DOHH2 (cell line): ENCODE measurements at regions not wholly inside any gene's neighbourhood (a gene's known extent, or its start where the extent isn't known, plus 50 kb on each side); places are given as distances from the start of the nearest gene placed in this dataset.

Experiments
- H3F3A ChIP-seq: fragments of 200-600 bp; sonication (generic), shearing (Covaris generic); 2 replicates; pipeline ENCODE4 v1.6.0; 2016; ENCODE audit warnings: antibody characterized with exemption, mild to moderate bottlenecking; ENCODE audit not compliant: control insufficient read depth, insufficient read depth
- H3K27ac ChIP-seq: fragments of 200-600 bp; sonication (generic); 2 replicates; pipeline ENCODE4 v1.5.1; 2014; ENCODE audit warnings: low read depth, mild to moderate bottlenecking, low read length, moderate library complexity
- H3K27me3 ChIP-seq: fragments of 200-600 bp; sonication (generic); 2 replicates; pipeline ENCODE4 v1.6.1; 2014; ENCODE audit warnings: mild to moderate bottlenecking, low read length, mixed read lengths; ENCODE audit not compliant: control insufficient read depth
- H3K36me3 ChIP-seq: fragments of 200-600 bp; sonication (generic); 2 replicates; pipeline ENCODE4 v1.6.1; 2014; ENCODE audit warnings: mild to moderate bottlenecking, low read length, moderate library complexity, mixed read lengths; ENCODE audit not compliant: control insufficient read depth
- H3K4me1 ChIP-seq: fragments of 200-600 bp; sonication (generic); 2 replicates; pipeline ENCODE4 v1.6.1; 2014; ENCODE audit warnings: mild to moderate bottlenecking, low read length, mixed read lengths; ENCODE audit not compliant: control insufficient read depth
- H3K4me2 ChIP-seq: fragments of 200-600 bp; sonication (generic); 2 replicates; pipeline ENCODE4 v1.6.0; 2014; ENCODE audit warnings: mild to moderate bottlenecking, low read length, moderate library complexity
- H3K4me3 ChIP-seq: fragments of 200-600 bp; sonication (generic); 2 replicates; pipeline ENCODE4 v1.5.1; 2014; ENCODE audit warnings: mild to moderate bottlenecking, low read length, mixed read lengths
- H3K79me2 ChIP-seq: fragments of 200-600 bp; sonication (generic); 2 replicates; pipeline ENCODE4 v1.6.1; 2014; ENCODE audit warnings: mild to moderate bottlenecking, low read length, mixed read lengths; ENCODE audit not compliant: control insufficient read depth
- H3K9me2 ChIP-seq: fragments of 200-600 bp; sonication (generic); replicated peaks from 2 replicates; pipeline ENCODE4 v1.6.1; 2014; ENCODE audit warnings: mild to moderate bottlenecking, low read length, mixed read lengths; ENCODE audit not compliant: control insufficient read depth
- H3K9me3 ChIP-seq: fragments of 200-600 bp; sonication (generic); 2 replicates; pipeline ENCODE4 v1.6.1; 2014; ENCODE audit warnings: antibody characterized with exemption, low read length, mixed read lengths; ENCODE audit not compliant: control insufficient read depth, insufficient read depth
- H4K20me1 ChIP-seq: fragments of 200-600 bp; sonication (generic); 2 replicates; pipeline ENCODE4 v1.6.0; 2014; ENCODE audit warnings: low read depth, mild to moderate bottlenecking, antibody characterized with exemption, low read length, moderate library complexity; ENCODE audit not compliant: control insufficient read depth, insufficient read depth
- EZH2phosphoT487 ChIP-seq: fragments of 200-600 bp; sonication (generic); IDR thresholded peaks from 2 replicates; pipeline ENCODE4 v1.6.1; 2017; ENCODE audit warnings: borderline replicate concordance, mild to moderate bottlenecking, antibody characterized with exemption, low read length, moderate library complexity, mixed read lengths
- TF ChIP-seq, protein P1 (sequence below): fragments of 200-600 bp; sonication (generic); IDR thresholded peaks from one replicate; pipeline ENCODE4 v1.5.1; 2014; ENCODE audit warnings: antibody characterized with exemption, mild to moderate bottlenecking, low read depth, low read length; ENCODE audit not compliant: poor library complexity, severe bottlenecking

DNA sequence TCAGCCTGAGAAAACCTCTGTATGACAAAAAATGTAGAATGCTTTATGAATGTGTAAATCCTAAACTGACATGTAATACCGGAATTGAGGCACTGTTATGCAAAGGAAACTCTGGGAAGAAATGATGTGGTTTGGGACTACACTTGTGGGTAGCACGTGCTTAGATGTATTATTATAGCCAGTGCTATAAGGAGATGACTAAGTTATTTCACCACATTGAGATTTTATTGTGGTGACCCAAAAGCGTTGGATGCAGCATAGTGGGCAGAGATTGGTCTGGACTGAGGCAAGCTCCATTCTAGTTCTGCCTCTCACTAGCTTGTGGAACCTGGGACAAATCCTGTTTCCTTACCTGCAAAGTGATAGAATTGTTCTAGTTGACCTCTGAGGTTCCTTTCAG lies 172.2 kb downstream of the SNAPC1 start:
- H3K27ac ChIP-seq: no peak overlapping the region
- no peaks in the 10 kb centered on the region for H3K27me3 ChIP-seq
- H3K4me3 ChIP-seq: no peak overlapping the region
- H4K20me1 ChIP-seq: no peaks in the 10 kb centered on the region
- TF ChIP-seq EZH2phosphoT487: no peak
- TF ChIP-seq, protein P1, sequence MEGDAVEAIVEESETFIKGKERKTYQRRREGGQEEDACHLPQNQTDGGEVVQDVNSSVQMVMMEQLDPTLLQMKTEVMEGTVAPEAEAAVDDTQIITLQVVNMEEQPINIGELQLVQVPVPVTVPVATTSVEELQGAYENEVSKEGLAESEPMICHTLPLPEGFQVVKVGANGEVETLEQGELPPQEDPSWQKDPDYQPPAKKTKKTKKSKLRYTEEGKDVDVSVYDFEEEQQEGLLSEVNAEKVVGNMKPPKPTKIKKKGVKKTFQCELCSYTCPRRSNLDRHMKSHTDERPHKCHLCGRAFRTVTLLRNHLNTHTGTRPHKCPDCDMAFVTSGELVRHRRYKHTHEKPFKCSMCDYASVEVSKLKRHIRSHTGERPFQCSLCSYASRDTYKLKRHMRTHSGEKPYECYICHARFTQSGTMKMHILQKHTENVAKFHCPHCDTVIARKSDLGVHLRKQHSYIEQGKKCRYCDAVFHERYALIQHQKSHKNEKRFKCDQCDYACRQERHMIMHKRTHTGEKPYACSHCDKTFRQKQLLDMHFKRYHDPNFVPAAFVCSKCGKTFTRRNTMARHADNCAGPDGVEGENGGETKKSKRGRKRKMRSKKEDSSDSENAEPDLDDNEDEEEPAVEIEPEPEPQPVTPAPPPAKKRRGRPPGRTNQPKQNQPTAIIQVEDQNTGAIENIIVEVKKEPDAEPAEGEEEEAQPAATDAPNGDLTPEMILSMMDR: no peak
- no peaks in the 10 kb centered on the region for H3K9me2 ChIP-seq
- H3K4me2 ChIP-seq: no peak overlapping the region
- no peaks in the 10 kb centered on the region for H3F3A ChIP-seq
- no peaks in the 10 kb centered on the region for H3K4me1 ChIP-seq
- no peaks in the 10 kb centered on the region for H3K9me3 ChIP-seq
- H3K79me2 ChIP-seq: no peaks in the 10 kb centered on the region
- no peaks in the 10 kb centered on the region for H3K36me3 ChIP-seq

DNA sequence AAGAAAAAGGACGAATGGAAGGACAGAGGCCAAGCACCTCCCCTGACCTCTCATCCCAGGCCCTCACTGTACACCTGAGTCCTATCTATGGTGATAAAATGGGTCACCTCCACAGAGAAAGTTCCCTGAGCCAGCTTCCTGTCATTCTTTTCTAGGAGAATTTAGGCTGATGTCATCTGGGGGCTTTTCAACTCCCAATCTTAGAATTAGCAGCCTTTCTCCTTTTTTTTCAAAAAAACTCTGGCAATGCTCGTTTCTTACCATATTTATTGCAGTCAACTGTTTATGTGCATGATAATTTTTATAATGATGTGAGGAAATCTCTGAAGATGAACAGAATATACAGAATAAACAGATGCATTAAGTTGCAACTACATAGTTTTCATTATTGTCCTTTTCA lies 177.6 kb downstream of the SNAPC1 start:
- no peaks in the 10 kb centered on the region for H3K27me3 ChIP-seq
- H3K79me2 ChIP-seq: no peaks in the 10 kb centered on the region
- no peak overlapping the region for H3K4me3 ChIP-seq
- TF ChIP-seq, protein P1: no peak
- no peak for TF ChIP-seq EZH2phosphoT487
- H3K9me2 ChIP-seq: no peaks in the 10 kb centered on the region
- H3K27ac ChIP-seq: no peak overlapping the region
- no peaks in the 10 kb centered on the region for H3K36me3 ChIP-seq
- H3K9me3 ChIP-seq: no peaks in the 10 kb centered on the region
- no peaks in the 10 kb centered on the region for H4K20me1 ChIP-seq
- H3K4me2 ChIP-seq: no peak overlapping the region
- H3K4me1 ChIP-seq: no peaks in the 10 kb centered on the region
- no peaks in the 10 kb centered on the region for H3F3A ChIP-seq

DNA sequence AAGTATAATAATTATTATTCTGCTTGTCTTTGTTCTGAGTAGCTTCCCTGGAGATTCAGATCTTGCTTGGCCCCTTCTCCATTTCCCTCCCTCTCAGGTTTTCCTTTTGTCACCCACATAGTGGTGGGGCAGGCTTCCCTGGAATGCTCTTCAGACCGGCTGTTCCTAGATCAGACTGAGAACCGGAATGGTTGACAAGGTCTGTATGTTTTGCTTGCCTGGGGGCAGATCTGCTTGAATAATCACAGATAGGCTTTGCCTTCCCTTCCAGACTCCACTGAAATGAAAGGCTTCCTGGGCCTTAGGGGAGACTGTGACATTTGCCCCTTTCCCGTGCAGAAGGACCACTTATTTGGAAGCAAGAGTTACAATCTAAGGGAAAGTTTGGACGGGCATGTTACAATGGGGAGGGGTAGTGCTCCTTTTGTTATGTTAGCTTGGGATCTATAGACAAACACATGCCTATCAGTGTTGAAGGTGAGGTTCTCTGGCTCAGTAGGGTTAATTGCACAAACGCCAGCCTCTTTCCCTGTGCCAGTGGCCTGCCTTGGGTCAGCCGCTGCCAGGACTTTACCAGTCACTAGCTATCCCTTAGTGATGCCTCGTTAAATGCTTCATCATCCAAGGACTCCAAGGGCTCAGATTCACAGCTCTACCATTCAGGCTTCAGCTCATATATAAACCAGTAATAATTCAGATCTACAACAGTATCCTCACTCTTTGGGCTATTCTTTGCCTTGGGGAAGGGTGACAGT lies 178.6 kb downstream of the SNAPC1 start:
- H3K9me2 ChIP-seq: no peaks in the 10 kb centered on the region
- H3K27me3 ChIP-seq: no peaks in the 10 kb centered on the region
- no peak overlapping the region for H3K4me2 ChIP-seq
- H3F3A ChIP-seq: no peaks in the 10 kb centered on the region
- H3K27ac ChIP-seq: no peak overlapping the region
- H4K20me1 ChIP-seq: no peaks in the 10 kb centered on the region
- H3K4me1 ChIP-seq: no peaks in the 10 kb centered on the region
- no peak overlapping the region for H3K4me3 ChIP-seq
- no peaks in the 10 kb centered on the region for H3K9me3 ChIP-seq
- TF ChIP-seq EZH2phosphoT487: no peak
- TF ChIP-seq, protein P1: no peak
- no peaks in the 10 kb centered on the region for H3K79me2 ChIP-seq
- H3K36me3 ChIP-seq: no peaks in the 10 kb centered on the region
